Astrocyte (in vitro differentiated cells and primary cell): ENCODE measurements at regions not wholly inside any gene's neighbourhood (a gene's known extent, or its start where the extent isn't known, plus 50 kb on each side); places are given as distances from the start of the nearest gene placed in this dataset.
A peak's percentile ranks its signal among the peaks of the same experiment; 100 is the strongest.

ENCODE experiments used
- DNase-seq: peaks from one replicate; pipeline ENCODE4 v3.0.0-alpha.2; 2010; ENCODE audit warnings: low read depth
- FAIRE-seq: peaks from 2 replicates; lab custom pipeline; 2011; peaks lifted over from hg19 to GRCh38; lab: Jason Lieb, UNC
- H2AFZ ChIP-seq: 2 replicates; pipeline ENCODE4 v1.6.0; 2012; ENCODE audit warnings: low read depth, low read length, inconsistent platforms
- H3K27ac ChIP-seq: 2 replicates; pipeline ENCODE4 v1.5.1; 2011; ENCODE audit warnings: low read depth, low read length, inconsistent platforms
- H3K27me3 ChIP-seq: 2 replicates; pipeline ENCODE4 v1.6.0; 2011; ENCODE audit warnings: low read length, inconsistent platforms; ENCODE audit not compliant: insufficient read depth
- H3K36me3 ChIP-seq: 2 replicates; pipeline ENCODE4 v1.5.1; 2011; ENCODE audit warnings: low read length, inconsistent platforms; ENCODE audit not compliant: insufficient read depth
- H3K4me1 ChIP-seq: 2 replicates; pipeline ENCODE4 v1.5.1; 2011; ENCODE audit warnings: low read length, inconsistent platforms; ENCODE audit not compliant: insufficient read depth
- H3K4me2 ChIP-seq: 2 replicates; pipeline ENCODE4 v1.6.0; 2012; ENCODE audit warnings: low read length, inconsistent platforms
- H3K4me3 ChIP-seq: 2 replicates; pipeline ENCODE4 v1.5.1; 2011; ENCODE audit warnings: low read depth, mild to moderate bottlenecking, low read length, inconsistent platforms; ENCODE audit not compliant: insufficient read depth
- H3K79me2 ChIP-seq: 2 replicates; pipeline ENCODE4 v1.6.0; 2012; ENCODE audit warnings: mild to moderate bottlenecking, low read length, inconsistent platforms; ENCODE audit not compliant: insufficient read depth
- H3K9ac ChIP-seq: 2 replicates; pipeline ENCODE4 v1.6.0; 2012; ENCODE audit warnings: mild to moderate bottlenecking, low read length, inconsistent platforms
- H3K9me3 ChIP-seq: 2 replicates; pipeline ENCODE4 v1.5.1; 2012; ENCODE audit warnings: low read depth, mild to moderate bottlenecking, low read length, inconsistent platforms; ENCODE audit not compliant: insufficient read depth
- H4K20me1 ChIP-seq: 2 replicates; pipeline ENCODE4 v1.6.0; 2012; ENCODE audit warnings: low read length, inconsistent platforms; ENCODE audit not compliant: insufficient read depth
- H3K27ac Mint-ChIP-seq: one replicate; pipeline ENCODE4 v1.8.0; 2021; ENCODE audit warnings: mild to moderate bottlenecking, mixed read lengths; ENCODE audit not compliant: unreplicated experiment
- H3K27me3 Mint-ChIP-seq: one replicate; pipeline ENCODE4 v1.8.0; 2021; ENCODE audit warnings: low read depth, mixed read lengths; ENCODE audit not compliant: unreplicated experiment
- H3K36me3 Mint-ChIP-seq: one replicate; pipeline ENCODE4 v1.8.0; 2021; ENCODE audit warnings: low read depth, mixed read lengths; ENCODE audit not compliant: unreplicated experiment
- H3K4me1 Mint-ChIP-seq: one replicate; pipeline ENCODE4 v1.8.0; 2021; ENCODE audit warnings: low read depth, mixed read lengths; ENCODE audit not compliant: unreplicated experiment
- H3K4me3 Mint-ChIP-seq: one replicate; pipeline ENCODE4 v1.8.0; 2021; ENCODE audit warnings: mild to moderate bottlenecking, moderate library complexity, mixed read lengths; ENCODE audit not compliant: unreplicated experiment
- H3K9me3 Mint-ChIP-seq: one replicate; pipeline ENCODE4 v1.8.0; 2021; ENCODE audit warnings: mild to moderate bottlenecking, mixed read lengths; ENCODE audit not compliant: unreplicated experiment
- EZH2 ChIP-seq: IDR thresholded peaks from 2 replicates; pipeline ENCODE4 v1.6.1; 2012; ENCODE audit warnings: mild to moderate bottlenecking, low read length, inconsistent platforms; ENCODE audit not compliant: insufficient read depth
- TF ChIP-seq, protein P1 (sequence below): IDR thresholded peaks from 2 replicates; pipeline ENCODE4 v1.5.1; 2011; ENCODE audit warnings: low read depth, mild to moderate bottlenecking, inconsistent platforms, low read length, moderate library complexity; ENCODE audit not compliant: insufficient read depth

- H3K4me1 Mint-ChIP-seq = no peaks in the 10 kb centered on the region
- TF ChIP-seq EZH2 = no peak
- TF ChIP-seq, protein P1, sequence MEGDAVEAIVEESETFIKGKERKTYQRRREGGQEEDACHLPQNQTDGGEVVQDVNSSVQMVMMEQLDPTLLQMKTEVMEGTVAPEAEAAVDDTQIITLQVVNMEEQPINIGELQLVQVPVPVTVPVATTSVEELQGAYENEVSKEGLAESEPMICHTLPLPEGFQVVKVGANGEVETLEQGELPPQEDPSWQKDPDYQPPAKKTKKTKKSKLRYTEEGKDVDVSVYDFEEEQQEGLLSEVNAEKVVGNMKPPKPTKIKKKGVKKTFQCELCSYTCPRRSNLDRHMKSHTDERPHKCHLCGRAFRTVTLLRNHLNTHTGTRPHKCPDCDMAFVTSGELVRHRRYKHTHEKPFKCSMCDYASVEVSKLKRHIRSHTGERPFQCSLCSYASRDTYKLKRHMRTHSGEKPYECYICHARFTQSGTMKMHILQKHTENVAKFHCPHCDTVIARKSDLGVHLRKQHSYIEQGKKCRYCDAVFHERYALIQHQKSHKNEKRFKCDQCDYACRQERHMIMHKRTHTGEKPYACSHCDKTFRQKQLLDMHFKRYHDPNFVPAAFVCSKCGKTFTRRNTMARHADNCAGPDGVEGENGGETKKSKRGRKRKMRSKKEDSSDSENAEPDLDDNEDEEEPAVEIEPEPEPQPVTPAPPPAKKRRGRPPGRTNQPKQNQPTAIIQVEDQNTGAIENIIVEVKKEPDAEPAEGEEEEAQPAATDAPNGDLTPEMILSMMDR = no peak
- no peak for FAIRE-seq
Observed at GRCh38 chr2:161729-162128, 102.1 kb downstream of the SH3YL1 start.

DNA sequence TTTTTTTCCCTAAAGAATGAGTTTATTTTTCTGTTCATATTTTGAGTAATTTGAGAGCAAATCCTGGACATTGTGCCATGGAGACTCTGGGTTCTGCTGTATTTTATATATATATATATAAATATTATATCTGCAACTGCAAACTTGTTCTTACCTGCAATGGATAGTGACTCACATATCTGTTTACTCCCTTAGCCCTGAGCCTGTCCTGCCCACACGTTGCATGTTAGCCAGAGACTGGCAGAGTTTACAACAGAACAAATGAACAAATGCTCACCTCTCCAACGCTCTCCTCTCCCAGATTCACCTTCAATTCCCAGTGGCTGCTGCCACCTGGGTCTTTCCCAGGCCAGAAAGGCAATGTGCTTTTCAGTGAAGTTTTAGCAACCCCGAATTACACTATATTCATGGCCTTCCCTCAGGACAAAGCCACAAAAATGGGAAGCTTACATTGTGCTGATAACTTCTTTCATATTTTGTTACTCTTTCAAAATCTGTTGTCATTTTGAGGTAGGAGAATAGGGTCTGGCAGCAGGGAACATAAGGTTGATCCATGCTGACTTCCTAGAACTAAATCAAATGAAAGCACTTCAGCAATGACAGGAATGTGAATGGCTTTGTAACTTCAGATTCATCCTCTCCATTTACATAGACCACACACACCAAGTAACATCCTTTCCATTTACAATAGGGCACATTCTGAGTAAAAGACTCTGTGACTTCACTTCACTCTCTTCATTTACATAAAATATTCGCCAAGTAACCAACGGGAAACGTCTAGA is 105.4 kb upstream of the FAM110C start:
- no peak for DNase-seq
- Histone ChIP-seq H4K20me1 (no peaks in the 10 kb centered on the region), H3K27me3 (no peaks in the 10 kb centered on the region), H3K4me1 (no peaks in the 10 kb centered on the region), H3K9me3 (no peaks in the 10 kb centered on the region), H3K9ac (no peak overlapping the region), H3K4me3 (no peak overlapping the region), H3K27ac (no peak overlapping the region), H3K36me3 (no peaks in the 10 kb centered on the region), H2AFZ (no peak overlapping the region), H3K4me2 (no peak overlapping the region), H3K79me2 (no peaks in the 10 kb centered on the region)
- peak overlapping the region; percentile 42 for H3K4me3 Mint-ChIP-seq
- no peaks in the 10 kb centered on the region for H3K9me3 Mint-ChIP-seq
- H3K36me3 Mint-ChIP-seq = peaks cover 1% of the 10 kb centered on the region
- no peak for FAIRE-seq
- TF ChIP-seq EZH2 = no peak
- TF ChIP-seq, protein P1 = no peak
- H3K4me1 Mint-ChIP-seq = peaks cover 9% of the 10 kb centered on the region
- H3K27me3 Mint-ChIP-seq = no peaks in the 10 kb centered on the region
- H3K27ac Mint-ChIP-seq = peak overlapping the region; percentile 36

More at GRCh38 chr2:161729-162128, 102.1 kb downstream of the SH3YL1 start:
- DNase-seq = no peak
- Mint-ChIP-seq H3K27ac (no peak overlapping the region), H3K4me3 (no peak overlapping the region), H3K27me3 (peaks cover 14% of the 10 kb centered on the region), H3K36me3 (no peaks in the 10 kb centered on the region), H3K9me3 (peaks cover 2% of the 10 kb centered on the region)
- Histone ChIP-seq H2AFZ (no peak overlapping the region), H3K79me2 (no peaks in the 10 kb centered on the region), H3K27me3 (no peaks in the 10 kb centered on the region), H3K4me1 (no peaks in the 10 kb centered on the region), H3K9me3 (peaks cover 3% of the 10 kb centered on the region), H4K20me1 (no peaks in the 10 kb centered on the region), H3K36me3 (no peaks in the 10 kb centered on the region), H3K4me3 (no peak overlapping the region), H3K9ac (no peak overlapping the region), H3K4me2 (no peak overlapping the region), H3K27ac (no peak overlapping the region)

GRCh38 chr2:145407-145806 is 99.1 kb upstream of the FAM110C start:
- no peaks in the 10 kb centered on the region for H3K36me3 Mint-ChIP-seq
- TF ChIP-seq EZH2 = no peak
- TF ChIP-seq, protein P1 = no peak
- peaks cover 3% of the 10 kb centered on the region for H3K9me3 Mint-ChIP-seq

More at GRCh38 chr2:145407-145806, 99.1 kb upstream of the FAM110C start:
- Histone ChIP-seq H4K20me1 (no peaks in the 10 kb centered on the region), H3K36me3 (no peaks in the 10 kb centered on the region), H3K4me1 (no peaks in the 10 kb centered on the region), H3K27me3 (no peaks in the 10 kb centered on the region), H3K9ac (no peak overlapping the region), H2AFZ (no peak overlapping the region), H3K4me3 (no peak overlapping the region), H3K79me2 (no peaks in the 10 kb centered on the region), H3K4me2 (no peak overlapping the region), H3K27ac (no peak overlapping the region), H3K9me3 (no peaks in the 10 kb centered on the region)
- Mint-ChIP-seq H3K4me1 (no peaks in the 10 kb centered on the region), H3K27ac (no peak overlapping the region), H3K4me3 (no peak overlapping the region), H3K27me3 (peaks cover 1% of the 10 kb centered on the region)
- FAIRE-seq (no peak), DNase-seq (no peak)
